ENCODE measurements at regions not wholly inside any gene's neighbourhood (a gene's known extent, or its start where the extent isn't known, plus 50 kb on each side); places are given as distances from the start of the nearest gene placed in this dataset.

DNA sequence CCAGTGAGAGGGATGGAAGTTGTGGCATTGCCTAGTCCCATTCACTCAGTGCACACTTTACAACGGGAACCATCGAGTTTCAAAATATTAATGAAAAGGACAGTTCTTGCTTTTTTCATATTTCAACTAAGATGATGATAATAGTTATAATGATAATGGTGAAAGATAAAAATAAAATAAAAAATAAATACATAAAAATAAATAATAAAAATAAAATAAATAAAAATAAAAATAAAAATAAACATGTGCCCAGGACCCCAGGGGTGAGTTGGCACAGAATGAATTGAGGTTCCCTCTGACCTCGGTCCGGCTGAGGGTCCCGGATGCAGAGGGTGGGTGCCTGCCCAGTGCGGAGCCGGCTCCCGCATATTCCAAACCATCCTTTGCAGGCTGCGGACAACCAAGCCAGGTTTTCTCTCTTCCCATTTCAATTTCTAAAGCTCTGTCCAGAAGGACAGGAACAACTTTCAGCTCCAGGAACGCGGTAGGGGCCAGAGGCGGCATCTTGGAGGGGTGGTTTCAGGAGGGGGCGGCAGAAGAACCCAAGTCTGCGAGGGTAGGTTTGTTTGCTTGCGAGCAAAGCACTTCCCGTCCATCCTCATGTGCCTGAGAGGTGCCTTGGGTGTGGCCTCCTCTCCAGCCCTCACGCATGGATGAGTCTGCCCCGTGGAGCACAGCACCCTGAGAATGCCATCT, 236.8 kb downstream of the DLL1 start:
- DNase-seq, result no peak

DNA sequence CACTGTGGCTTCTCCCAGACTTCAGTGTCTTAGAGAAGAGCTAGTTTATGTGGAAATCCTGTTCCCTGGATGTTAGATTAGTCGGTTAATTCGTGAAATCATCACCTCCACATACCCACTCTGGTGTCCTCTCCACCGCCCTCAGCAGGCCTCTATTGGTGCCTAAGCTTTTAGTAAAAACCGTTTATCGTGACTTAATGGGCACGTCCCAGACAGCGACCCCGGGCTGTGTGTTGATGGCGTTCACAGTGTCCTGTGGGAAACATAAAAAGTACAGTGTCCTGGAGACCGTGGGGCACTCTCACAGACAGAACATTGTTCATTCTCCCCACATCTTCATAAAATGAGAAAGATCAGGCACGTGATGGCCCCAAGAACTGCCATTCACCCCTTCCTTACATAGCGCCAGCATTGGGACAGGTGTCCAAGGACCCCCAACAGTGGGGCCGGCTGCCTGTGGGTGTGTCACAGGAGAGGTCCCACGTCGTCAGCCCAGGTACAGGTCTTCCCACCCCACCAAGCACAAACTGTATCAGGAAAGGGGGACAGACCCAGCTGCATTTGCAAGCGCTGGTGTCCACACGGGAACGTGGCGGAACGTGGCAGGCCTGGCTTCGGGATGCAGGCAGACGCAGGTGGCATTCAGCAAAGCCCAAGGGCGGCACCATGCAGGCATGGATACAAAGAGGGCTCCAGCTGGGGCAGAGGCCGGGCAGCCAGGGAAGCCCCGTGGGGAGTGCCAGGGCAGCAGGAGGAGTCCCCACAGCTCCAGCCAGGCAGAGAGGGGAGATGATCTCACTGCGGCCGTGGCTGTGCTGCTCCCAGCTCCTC, 237.7 kb downstream of the DLL1 start:
- no peak for DNase-seq

DNA sequence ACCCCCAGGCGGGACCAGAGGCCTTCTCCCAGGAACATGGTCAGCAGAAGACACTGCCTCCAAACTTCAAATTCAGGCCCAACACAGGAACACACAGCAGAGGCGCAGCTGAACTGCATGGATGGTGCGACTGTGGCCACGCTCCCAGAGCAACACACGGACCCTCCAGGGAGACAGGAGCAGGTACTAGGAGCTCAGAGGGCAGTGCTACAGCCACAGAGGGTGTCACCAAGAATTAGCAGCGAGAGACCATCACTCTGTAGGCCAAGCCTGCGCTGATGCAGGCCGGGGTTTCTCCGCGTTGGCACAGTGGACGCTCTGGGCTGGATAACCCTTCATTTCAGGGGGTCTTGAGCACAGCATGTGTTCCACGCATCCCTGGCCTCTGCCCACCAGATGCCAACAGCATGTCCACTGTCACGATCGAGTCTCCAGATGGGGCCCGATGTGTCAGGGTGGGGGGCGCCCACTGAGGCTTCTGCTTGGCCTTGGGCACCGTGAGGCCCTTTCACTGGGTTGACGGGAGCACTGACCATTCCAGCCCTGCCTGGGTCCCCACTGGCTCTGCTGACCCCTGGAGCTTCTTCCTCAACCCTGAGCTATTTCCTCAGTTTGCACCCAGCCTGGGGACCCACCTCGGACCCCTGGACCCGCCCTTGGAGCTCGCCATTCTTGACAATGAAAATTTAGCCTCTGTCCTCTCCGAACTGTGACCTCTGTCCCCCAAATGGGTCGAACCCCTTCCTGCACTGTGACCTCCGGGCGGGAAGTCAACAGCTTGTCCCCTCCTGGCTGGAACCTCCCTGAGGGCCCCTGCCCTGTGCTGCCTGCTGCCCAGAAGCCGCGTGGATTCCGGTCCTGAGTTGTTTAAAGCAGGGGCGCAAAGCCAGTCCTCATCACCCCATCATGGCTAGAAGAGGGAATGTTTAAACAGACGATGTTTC, 239.4 kb downstream of the DLL1 start:
- no peak for DNase-seq

DNA sequence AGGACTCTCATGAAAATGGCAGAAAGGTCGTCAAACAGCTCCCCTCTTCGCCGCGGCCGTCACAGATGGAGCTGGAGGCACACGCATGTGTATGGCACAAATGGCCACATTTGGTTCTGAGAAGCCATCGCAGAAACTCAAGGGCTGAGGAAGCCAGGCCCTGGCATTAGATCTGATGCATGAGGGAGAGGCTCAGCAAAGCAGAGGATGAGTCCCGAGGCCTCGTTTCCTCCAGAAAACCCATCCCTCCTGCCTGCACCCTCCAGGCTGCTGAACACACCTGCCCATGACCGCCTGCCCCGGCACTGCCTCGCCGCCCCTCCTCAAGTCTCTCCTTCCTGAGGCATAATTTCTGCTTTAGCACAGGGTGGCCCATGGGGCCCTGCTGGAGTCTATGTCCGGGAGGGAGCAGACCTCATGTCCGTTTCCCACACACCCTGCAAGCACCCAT, 240.3 kb downstream of the DLL1 start:
- no peak for DNase-seq

DNA sequence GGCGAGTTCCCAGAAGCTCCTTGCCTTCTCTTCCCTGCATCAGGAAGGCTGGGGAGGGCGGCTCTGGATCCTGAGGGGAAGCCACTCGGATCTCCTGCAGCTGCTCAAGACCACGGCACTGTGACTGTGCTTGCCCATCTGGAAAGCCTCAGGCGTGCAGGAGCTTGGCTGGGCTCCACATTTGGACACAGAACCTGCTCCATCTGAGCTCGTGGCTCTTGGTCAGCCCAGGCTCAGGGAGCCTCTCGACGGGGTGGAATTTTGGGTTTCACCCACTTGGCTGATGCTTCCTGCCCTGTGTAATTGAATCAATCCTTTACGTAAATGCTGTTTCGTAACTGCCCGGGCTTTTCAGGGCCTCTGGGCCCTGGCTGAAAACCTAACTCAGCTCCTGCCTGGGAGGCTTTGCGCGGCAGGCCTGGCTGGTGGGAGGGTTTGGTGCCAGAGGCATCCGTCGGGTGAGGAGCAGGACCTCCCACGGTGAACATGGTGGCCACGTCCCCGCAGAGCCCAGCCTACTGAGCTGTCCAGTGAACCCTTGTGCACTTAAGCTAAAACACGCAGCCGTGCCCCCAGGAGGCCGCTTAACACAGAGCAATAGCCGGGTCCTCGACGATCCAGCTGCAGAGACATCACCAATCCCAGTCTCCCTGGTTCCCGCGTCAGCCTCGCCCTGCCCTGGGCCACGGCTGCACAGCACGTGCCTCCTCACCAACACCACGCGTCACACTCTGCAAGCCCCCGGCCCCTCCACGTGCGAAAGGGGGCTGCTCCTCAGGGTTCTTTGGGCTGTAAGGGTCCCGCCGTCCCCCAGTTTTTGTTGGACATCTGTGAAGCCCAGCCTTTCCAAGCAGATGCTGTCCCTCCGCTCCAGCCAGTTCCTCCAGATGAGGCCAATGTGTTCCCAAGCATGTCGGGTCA, 241.0 kb downstream of the DLL1 start:
- DNase-seq, result no peak

DNA sequence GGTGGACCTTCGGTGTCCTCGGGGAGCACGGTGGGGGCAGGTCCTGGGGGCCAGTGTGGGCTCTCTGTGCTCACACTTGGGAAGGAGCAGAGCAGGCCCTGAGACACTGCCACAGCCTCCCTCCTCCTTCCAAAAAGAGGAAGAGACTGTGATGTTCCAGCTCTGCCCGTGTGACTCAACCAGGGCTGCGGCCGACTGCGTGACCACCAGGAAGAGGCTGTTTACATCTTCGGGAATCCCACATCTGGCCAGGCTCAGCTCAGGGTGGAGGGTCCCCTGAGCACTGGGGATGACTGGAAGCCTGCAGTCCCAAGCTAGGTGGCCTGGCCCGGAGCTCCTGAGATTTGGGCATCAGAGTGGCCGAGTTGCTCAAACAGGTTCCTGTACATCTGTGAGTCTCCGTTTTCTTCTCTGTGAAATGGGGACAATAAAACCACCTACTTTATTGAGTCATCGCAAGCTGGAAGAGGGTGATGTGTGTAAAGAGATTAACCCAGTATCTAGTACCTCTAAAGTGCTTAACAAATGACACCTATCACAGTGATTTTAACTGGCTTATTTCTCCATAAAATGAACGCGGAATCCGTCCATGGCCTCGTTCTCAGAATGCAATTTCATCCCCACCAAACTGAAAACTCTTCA, 242.1 kb downstream of the DLL1 start:
- DNase-seq, result no peak

DNA sequence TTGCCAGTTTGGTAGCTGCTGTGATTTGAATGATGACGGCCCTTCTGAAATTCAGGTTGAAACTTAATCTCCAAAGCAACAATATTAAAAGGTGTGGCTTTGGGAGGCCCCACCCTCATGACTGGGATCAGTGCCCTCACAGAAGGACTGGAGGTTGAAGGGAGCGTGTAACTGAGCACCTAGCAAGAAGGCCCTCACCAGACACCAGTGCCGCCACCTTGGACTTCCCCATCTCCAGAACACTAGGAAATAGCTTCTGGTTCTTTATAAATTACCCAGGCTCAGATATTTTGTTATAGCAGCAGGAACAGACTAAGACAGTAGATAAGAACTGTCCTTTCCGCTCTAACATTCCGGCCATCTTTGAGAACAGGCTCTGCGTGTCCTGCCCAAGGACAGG, 243.1 kb downstream of the DLL1 start:
- DNase-seq, result no peak

DNA sequence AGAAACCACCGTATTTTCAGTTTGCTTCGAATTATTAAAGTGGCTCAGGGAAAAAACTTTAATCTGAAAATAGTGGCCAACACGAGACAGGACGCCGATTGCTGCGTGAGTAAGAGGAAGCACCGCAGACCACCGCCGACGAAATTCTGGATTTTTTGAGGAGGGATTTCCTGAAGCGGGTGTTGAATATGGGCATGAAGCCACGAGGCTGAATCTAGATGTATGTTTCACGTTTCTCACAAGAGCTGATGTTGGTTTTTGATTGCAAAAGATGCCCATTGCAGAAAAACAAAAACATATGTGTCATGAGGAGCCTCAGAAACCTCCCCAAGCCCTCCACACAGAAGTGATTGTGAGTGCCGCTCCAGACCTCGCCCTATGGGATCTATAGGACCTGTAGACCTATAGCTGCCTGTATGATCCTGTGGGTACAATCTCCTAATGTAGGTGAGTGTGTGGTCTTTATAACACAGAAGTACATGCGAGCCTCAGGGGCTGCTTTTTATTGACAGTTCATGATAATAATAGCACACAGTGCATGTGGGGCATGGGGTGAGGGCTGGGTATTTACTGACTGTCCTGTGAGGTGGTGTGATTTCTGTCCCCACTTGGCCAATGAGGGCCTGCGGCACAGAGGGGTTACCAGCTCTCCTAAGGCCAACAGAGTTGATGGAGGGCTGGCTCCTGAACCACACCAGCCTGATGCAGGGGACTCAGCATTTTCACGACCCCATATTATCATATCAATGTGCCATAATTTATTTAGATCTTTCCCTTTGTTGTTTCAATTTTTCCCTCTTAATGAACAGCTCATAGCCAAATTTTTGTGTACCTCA, 243.9 kb downstream of the DLL1 start:
- no peak for DNase-seq

DNA sequence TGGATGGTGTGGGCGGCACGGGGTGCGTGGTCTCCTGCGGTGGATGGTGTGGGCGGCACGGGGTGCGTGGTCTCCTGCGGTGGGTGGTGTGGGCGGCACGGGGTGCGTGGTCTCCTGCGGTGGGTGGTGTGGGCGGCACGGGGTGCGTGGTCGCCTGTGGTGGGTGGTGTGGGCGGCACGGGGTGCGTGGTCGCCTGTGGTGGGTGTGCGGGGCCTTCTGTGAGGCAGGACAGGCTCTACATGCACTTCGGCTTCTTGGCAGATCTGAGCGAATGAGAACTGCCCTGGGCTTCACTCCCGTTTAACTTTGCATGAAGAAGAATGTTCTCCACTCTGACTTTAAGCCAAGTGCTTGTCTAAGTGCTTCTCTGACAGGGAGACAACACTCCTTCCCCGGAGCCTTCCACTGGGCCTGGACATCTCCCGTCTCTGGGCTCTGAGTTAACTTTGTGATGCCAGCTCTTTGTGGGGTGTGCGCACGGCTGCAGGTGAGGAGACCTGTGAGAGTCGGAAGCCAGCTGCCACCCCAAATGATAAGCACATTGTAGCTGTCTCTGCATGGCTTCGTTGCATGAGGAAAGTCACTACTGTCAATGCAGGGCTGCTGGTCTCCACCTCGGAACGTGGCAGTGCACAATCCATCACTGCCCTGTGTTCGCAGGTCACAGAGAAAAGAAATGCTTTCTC, 244.8 kb downstream of the DLL1 start:
- no peak for DNase-seq

DNA sequence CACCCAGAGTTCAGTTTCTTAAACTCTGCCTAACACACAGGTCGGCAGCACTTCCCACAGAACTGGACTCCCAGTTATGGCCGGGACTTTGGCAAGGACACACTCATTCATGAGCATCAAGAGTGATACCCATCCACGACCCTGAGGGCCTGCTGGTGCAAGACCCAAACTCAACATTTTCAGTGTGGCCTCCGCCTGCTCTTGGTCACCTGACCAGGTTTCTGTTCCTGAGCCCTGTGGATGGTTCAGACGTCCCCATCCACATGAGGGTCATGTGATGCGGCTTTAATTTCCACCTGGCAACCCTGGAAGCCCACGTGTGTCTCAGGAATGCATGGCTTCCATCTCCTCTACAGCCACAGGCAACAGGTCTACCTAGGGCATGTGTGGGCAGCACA, 245.3 kb downstream of the DLL1 start:
- no peak for DNase-seq

DNA sequence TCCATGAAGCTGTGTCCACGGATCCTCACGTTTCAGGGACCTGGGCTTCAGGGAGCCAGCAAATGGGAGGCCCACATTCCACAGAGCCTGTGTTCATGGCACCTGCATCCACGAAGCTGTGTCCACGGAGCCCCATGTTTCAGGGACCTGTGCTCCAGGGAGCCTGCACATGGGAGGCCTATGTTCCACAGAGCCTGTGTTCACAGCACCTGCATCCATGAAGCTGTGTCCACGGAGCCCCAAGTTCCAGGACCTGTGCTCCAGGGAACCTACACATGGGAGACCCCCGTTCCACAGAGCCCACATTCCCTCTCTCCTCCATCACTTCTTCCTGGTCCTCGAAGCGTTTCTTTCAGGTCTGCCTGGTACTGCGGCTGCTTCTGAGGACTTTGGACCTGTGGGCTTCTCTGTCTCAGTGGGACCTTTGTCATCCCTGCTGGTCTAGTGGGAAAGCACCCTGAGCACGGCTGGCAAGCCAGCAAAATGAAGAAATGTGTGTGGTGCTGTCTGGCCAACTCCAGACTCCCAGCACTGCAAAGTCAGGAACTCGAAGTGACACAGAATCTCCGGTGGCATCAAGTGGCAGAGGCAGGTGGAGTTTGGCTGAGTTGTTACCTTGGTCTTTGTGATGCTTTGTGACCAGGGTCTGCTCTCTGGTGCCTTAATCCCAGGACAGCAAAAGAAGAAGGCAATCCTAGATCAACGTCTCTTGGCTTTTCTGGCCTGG, 245.9 kb downstream of the DLL1 start:
- no peak for DNase-seq

DNA sequence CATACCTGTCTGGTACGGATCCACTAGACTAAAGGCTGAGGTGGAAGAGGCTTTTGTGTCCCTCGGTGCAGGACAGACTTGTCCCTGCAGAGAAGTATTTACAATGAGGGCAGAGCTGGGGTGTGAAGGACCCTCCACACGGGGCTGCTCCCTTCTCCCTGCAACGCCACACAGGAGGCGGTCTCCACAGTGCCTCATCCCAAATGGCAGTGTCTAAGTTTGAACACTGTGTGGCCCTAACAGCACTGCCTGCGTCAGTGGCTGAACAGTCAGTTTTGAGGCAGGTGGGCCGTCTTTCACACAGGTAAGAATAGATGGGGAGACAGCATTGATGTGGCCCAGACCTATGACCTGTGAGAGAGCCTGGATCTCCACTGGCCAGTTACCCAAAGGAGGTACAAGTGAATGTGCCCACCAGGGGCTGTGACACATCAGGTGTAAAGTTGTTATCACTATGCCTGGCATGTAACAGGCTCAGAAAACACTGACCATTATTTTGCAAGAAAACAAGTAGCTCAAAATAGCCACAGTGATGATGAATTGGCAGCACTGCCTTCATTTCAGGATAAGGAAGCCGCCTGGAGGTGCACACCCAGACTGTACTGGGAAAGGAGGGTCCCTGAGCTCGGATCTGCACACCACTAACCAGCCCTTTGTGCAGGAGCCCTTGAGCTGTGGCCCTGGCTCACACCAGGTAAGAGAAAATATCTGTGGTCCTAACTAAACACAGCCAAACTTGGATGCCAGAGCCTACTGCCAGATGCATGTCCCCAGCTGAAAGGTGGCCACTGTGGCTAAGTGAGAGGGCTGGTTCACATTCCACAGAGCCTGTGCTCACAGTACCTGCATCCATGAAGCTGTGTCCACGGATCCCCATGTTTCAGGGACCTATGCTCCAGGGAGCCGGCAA, 246.7 kb downstream of the DLL1 start:
- no peak for DNase-seq

DNA sequence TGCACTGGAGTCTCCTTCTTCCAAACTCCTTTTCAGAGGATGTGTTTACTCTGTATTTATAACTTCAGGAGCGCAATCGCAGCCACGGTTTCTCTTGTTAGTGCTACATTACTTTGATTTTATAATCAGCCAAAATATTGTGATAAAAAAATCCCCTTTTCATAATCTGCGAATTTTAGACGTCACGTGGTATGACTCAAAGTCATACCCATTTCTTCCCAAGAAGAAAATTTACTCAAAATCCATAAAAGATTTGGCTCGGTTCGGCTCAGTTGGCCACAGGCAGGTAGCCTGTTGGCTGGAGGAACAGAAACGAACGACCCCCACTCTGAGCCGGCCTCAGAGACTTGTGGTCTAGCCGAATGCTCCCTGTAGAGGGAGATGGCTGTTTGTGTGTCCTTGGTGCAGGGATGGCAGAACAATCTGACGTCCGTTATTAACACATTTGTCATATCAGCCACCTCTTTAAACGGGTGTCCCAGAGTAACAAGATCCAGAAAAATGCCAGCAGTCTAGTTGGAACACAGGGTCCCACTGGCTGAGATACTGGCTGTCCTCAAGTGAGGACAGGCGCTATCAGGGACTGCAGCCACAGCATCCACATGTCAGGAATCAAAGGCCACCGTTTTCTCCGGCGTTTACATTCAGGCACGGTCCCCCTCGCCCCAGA, 247.6 kb downstream of the DLL1 start:
- no peak for DNase-seq

DNA sequence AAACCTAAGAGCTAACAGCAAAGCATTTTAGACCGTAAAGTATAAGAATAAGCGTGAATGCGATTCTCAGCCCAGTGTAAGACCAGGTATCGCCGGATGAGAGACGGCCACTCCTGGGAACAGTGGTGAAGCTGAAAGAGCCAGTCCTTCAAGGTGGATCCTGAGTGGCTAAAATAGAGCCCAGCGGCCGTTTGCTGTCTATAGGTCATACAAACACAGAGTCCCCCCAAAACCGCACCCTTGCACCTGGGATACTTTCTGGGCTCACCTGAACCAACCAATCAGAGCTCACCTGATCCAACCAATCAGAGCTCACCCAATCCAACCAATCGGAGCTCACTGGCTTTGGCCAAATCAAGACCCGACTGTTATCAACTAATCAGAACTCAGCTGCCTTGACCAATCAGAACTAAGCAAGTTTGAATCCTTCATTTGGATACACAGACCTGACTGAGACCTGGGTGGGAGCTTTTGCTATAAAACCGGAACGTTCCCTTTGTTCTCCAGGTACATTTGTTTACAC, 248.2 kb downstream of the DLL1 start:
- DNase-seq, result no peak

DNA sequence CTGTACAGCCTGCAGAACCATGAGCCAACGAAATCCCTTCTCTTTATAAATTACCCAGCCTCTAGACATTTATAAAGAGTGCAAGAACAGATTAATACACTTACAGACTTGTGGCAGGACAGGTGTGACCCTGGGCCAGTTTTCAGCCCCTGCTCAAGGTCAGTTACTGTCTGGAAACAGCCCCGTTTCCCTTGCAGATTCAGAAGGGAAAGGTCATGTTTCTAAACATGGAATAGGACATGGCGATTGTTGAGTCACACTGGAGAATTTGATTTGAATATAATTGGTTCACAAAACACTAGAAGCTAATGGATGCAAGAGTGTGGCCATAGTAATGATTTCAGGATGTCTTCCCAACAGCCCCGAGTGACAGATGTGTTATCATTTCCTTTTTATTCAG, 248.8 kb downstream of the DLL1 start:
- no peak for DNase-seq

DNA sequence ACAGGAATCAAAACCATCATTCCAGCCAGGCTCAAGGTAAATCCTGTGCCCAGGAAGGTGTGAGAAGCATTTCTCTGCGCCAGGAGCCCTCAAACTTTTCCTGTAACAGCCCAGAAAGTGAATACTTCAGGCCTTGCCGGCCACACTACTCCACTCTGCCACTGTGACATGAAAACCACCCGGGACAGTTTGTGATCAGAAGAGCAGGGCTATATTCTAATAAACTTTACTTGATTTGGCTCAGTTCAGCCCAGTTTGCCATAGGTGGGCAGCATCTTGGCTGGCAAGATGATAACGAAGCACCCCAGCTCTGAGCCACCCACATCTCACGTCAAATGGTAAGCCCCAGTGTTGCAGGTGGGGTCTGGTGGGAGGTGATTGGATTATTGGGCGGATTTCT, 249.4 kb downstream of the DLL1 start:
- no peak for DNase-seq

DNA sequence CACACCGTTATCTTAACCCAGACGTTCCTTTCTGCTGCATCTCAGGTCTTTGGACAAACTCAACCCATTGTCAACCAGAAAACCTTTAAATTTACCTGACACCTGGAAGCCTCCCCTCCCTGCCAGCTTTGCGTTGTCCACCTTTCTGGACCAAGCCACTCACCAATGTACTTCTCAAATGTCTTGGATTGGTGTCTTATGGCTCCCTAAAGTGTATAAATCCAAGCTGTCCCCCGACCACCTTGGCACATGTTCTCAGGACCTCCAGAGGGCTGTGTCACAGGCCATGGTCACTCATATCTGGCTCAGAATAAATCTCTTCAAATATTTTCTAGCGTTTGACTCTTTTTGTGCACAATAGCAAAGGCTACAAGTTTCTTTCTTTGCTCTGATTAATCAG, 250.0 kb downstream of the DLL1 start:
- no peak for DNase-seq

Measured in T1000 (cell line).